Fibroblast of lung (primary cell): ENCODE measurements at regions not wholly inside any gene's neighbourhood (a gene's known extent, or its start where the extent isn't known, plus 50 kb on each side); places are given as distances from the start of the nearest gene placed in this dataset.

Experiments
- DNase-seq, 2 donors: peaks; one replicate each; pipeline versions ENCODE4 v3.0.0 to v3.0.0-alpha.2; 2010; ENCODE audit warnings: low read depth in 2 of 2
- H2AFZ ChIP-seq: 2 replicates; pipeline ENCODE4 v1.5.1; 2012; ENCODE audit warnings: low read length, control low read depth, inconsistent platforms
- H3K27ac ChIP-seq: 2 replicates; pipeline ENCODE4 v1.5.1; 2011; ENCODE audit warnings: low read length, control low read depth; ENCODE audit not compliant: insufficient read depth
- H3K27me3 ChIP-seq: 2 replicates; pipeline ENCODE4 v1.5.1; 2011; ENCODE audit warnings: mild to moderate bottlenecking, low read length; ENCODE audit not compliant: control insufficient read depth, insufficient read depth
- H3K36me3 ChIP-seq: 2 replicates; pipeline ENCODE4 v1.5.1; 2011; ENCODE audit warnings: low read length; ENCODE audit not compliant: control insufficient read depth, insufficient read depth
- H3K4me1 ChIP-seq: 2 replicates; pipeline ENCODE4 v1.5.1; 2011; ENCODE audit warnings: low read length; ENCODE audit not compliant: control insufficient read depth, insufficient read depth; ENCODE audit errors: extremely low read depth
- H3K4me2 ChIP-seq: 2 replicates; pipeline ENCODE4 v1.5.1; 2011; ENCODE audit warnings: low read length, control low read depth; ENCODE audit not compliant: insufficient read depth; ENCODE audit errors: extremely low read depth
- H3K4me3 ChIP-seq, 4 experiments: fragments of 200-600 bp in 1 of 4; sonication (generic) in 1 of 4; replicated peaks in 1 of 4; 2 replicates each; pipeline ENCODE4 v1.5.1; 2011 to 2016; ENCODE audit warnings: low read length in 4 of 4, low read depth in 3 of 4, mild to moderate bottlenecking in 3 of 4, control low read depth in 2 of 4, inconsistent platforms in 1 of 4, mixed read lengths in 1 of 4; ENCODE audit not compliant: insufficient read depth in 1 of 4; ENCODE audit errors: control extremely low read depth in 1 of 4
- H3K79me2 ChIP-seq: 2 replicates; pipeline ENCODE4 v1.5.1; 2012; ENCODE audit warnings: mild to moderate bottlenecking, low read length, inconsistent platforms; ENCODE audit not compliant: control insufficient read depth, insufficient read depth
- H3K9ac ChIP-seq: 2 replicates; pipeline ENCODE4 v1.5.1; 2011; ENCODE audit warnings: mild to moderate bottlenecking, low read length, control low read depth; ENCODE audit not compliant: insufficient read depth
- H3K9me3 ChIP-seq: 2 replicates; pipeline ENCODE4 v1.5.1; 2012; ENCODE audit warnings: low read depth, low read length; ENCODE audit not compliant: control insufficient read depth, insufficient read depth
- H4K20me1 ChIP-seq: 2 replicates; pipeline ENCODE4 v1.5.1; 2011; ENCODE audit warnings: low read length; ENCODE audit not compliant: control insufficient read depth, insufficient read depth; ENCODE audit errors: extremely low read depth
- CTCF ChIP-seq, 2 donors: IDR thresholded peaks in 1 of 2; conservative IDR thresholded peaks in 1 of 2; 1 replicate in 1 of 2; 2 replicates in 1 of 2; pipeline ENCODE4 v1.5.1; 2011 to 2012; ENCODE audit warnings: low read length in 2 of 2, control low read depth in 1 of 2, inconsistent platforms in 1 of 2, low read depth in 1 of 2, mild to moderate bottlenecking in 1 of 2
- EZH2 ChIP-seq: IDR thresholded peaks from 2 replicates; pipeline ENCODE4 v1.5.1; 2012; ENCODE audit warnings: low read length, control low read depth, mild to moderate bottlenecking; ENCODE audit errors: missing control alignments

GRCh38 chr9:77099388-77099787, 77.9 kb upstream of the VPS13A start:
- Histone ChIP-seq H3K9ac (no peak overlapping the region), H2AFZ (no peak overlapping the region), H3K27ac (no peak overlapping the region), H3K27me3 (peaks cover 3% of the 10 kb centered on the region), H3K9me3 (no peaks in the 10 kb centered on the region), H3K4me3 (no peak overlapping the region), H3K4me2 (no peak overlapping the region), H3K4me1 (no peaks in the 10 kb centered on the region), H3K36me3 (no peaks in the 10 kb centered on the region), H3K79me2 (no peaks in the 10 kb centered on the region), H4K20me1 (no peaks in the 10 kb centered on the region)
- TF ChIP-seq EZH2 (no peak), CTCF (conservative IDR thresholded peaks at IDR 0.05 in 1 of 2, IDR thresholded peaks at IDR 0.05 in 1 of 2; ENCODE audit: low read depth in 1 of 2, low read length in 2 of 2) (no peak)
- DNase-seq: no peak

- no peak for DNase-seq
- H3K36me3 ChIP-seq: no peaks in the 10 kb centered on the region
- H3K27me3 ChIP-seq: no peaks in the 10 kb centered on the region
- no peaks in the 10 kb centered on the region for H4K20me1 ChIP-seq
- H3K9ac ChIP-seq: no peak overlapping the region
- no peaks in the 10 kb centered on the region for H3K9me3 ChIP-seq
- no peak overlapping the region for H2AFZ ChIP-seq
- no peak overlapping the region for H3K27ac ChIP-seq
- no peak overlapping the region for H3K4me3 ChIP-seq
- TF ChIP-seq EZH2 (no peak), CTCF (conservative IDR thresholded peaks at IDR 0.05 in 1 of 2, IDR thresholded peaks at IDR 0.05 in 1 of 2; ENCODE audit: low read depth in 1 of 2, low read length in 2 of 2) (no peak)
- H3K4me1 ChIP-seq: no peaks in the 10 kb centered on the region
- H3K4me2 ChIP-seq: no peak overlapping the region
- no peaks in the 10 kb centered on the region for H3K79me2 ChIP-seq
Observed at GRCh38 chr9:77111408-77111807, 65.9 kb upstream of the VPS13A start.

- DNase-seq: no peak
- H4K20me1 ChIP-seq: no peaks in the 10 kb centered on the region
- H3K79me2 ChIP-seq: no peaks in the 10 kb centered on the region
- no peaks in the 10 kb centered on the region for H3K36me3 ChIP-seq
- H3K9me3 ChIP-seq: no peaks in the 10 kb centered on the region
- no peak overlapping the region for H2AFZ ChIP-seq
- no peaks in the 10 kb centered on the region for H3K27me3 ChIP-seq
- no peaks in the 10 kb centered on the region for H3K4me1 ChIP-seq
- TF ChIP-seq EZH2: no peak
- no peak overlapping the region for H3K9ac ChIP-seq
- no peak overlapping the region for H3K4me2 ChIP-seq
- no peak overlapping the region for H3K4me3 ChIP-seq
- no peak overlapping the region for H3K27ac ChIP-seq
Observed at GRCh38 chr9:77125665-77126064, 51.7 kb upstream of the VPS13A start.
